GM06990 (cell line): ENCODE measurements at regions not wholly inside any gene's neighbourhood (a gene's known extent, or its start where the extent isn't known, plus 50 kb on each side); places are given as distances from the start of the nearest gene placed in this dataset.

ENCODE experiments used
- DNase-seq: peaks from one replicate; pipeline ENCODE4 v3.0.0-alpha.2; 2011; ENCODE audit not compliant: insufficient read length; ENCODE audit errors: extremely low read depth
- H3K27me3 ChIP-seq: replicated peaks from 2 replicates; pipeline ENCODE4 v1.6.0; 2011; ENCODE audit warnings: low read length; ENCODE audit not compliant: control insufficient read depth, insufficient read depth
- H3K36me3 ChIP-seq: 2 replicates; pipeline ENCODE4 v1.5.1; 2011; ENCODE audit warnings: low read length; ENCODE audit not compliant: control insufficient read depth, insufficient read depth
- H3K4me3 ChIP-seq: replicated peaks from 2 replicates; pipeline ENCODE4 v1.5.1; 2011; ENCODE audit warnings: low read depth, mild to moderate bottlenecking, control low read depth, low read length
- TF ChIP-seq, protein P1 (sequence below): IDR thresholded peaks from 2 replicates; pipeline ENCODE4 v1.5.1; 2011; ENCODE audit warnings: low read length, control low read depth, mild to moderate bottlenecking, inconsistent platforms; ENCODE audit not compliant: insufficient read depth, poor library complexity, severe bottlenecking

DNA sequence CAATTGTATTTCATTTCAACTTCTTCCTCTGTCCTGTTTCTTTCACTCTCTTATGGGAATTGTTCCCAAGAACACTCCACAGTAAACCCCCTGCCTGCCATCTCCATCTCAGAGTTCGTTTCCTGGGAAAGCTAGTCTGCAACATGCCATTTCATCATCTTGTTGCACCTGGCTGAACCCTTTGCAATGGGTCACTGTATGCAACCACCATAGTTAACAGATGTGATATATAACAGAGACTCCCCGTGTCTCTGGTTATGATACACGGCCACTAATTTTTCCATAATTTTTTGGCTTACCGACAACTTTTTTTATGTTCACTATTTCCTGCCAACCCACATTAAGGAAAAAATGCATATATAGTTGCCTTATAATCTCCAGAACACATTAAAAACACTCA is 95.5 kb downstream of the CHST2 start:
- Histone ChIP-seq H3K36me3 (no peaks in the 10 kb centered on the region), H3K27me3 (no peaks in the 10 kb centered on the region), H3K4me3 (no peak overlapping the region)
- TF ChIP-seq, protein P1, sequence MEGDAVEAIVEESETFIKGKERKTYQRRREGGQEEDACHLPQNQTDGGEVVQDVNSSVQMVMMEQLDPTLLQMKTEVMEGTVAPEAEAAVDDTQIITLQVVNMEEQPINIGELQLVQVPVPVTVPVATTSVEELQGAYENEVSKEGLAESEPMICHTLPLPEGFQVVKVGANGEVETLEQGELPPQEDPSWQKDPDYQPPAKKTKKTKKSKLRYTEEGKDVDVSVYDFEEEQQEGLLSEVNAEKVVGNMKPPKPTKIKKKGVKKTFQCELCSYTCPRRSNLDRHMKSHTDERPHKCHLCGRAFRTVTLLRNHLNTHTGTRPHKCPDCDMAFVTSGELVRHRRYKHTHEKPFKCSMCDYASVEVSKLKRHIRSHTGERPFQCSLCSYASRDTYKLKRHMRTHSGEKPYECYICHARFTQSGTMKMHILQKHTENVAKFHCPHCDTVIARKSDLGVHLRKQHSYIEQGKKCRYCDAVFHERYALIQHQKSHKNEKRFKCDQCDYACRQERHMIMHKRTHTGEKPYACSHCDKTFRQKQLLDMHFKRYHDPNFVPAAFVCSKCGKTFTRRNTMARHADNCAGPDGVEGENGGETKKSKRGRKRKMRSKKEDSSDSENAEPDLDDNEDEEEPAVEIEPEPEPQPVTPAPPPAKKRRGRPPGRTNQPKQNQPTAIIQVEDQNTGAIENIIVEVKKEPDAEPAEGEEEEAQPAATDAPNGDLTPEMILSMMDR: no peak
- no peak for DNase-seq
